Osteocyte (in vitro differentiated cells): ENCODE measurements at regions not wholly inside any gene's neighbourhood (a gene's known extent, or its start where the extent isn't known, plus 50 kb on each side); places are given as distances from the start of the nearest gene placed in this dataset.
A peak's percentile ranks its signal among the peaks of the same experiment; 100 is the strongest.
"Not testable (repeated sequence)": the region's sequence is repeated elsewhere in the genome, so short reads cannot be mapped to it uniquely, and the experiment has no call there.

Source experiments
- DNase-seq: peaks from one replicate; pipeline ENCODE4 v3.0.0; 2021; ENCODE audit warnings: mixed read lengths; ENCODE audit not compliant: unreplicated experiment; ENCODE audit errors: extremely low spot score
- H3K27ac Mint-ChIP-seq: one replicate; pipeline ENCODE4 v1.8.0; 2021; ENCODE audit warnings: mild to moderate bottlenecking, mixed read lengths; ENCODE audit not compliant: unreplicated experiment
- H3K27me3 Mint-ChIP-seq: one replicate; pipeline ENCODE4 v1.8.0; 2021; ENCODE audit warnings: mixed read lengths; ENCODE audit not compliant: unreplicated experiment
- H3K36me3 Mint-ChIP-seq: one replicate; pipeline ENCODE4 v1.8.0; 2021; ENCODE audit warnings: mixed read lengths; ENCODE audit not compliant: unreplicated experiment
- H3K4me1 Mint-ChIP-seq: one replicate; pipeline ENCODE4 v1.8.0; 2021; ENCODE audit warnings: mixed read lengths; ENCODE audit not compliant: unreplicated experiment
- H3K4me3 Mint-ChIP-seq: one replicate; pipeline ENCODE4 v1.8.0; 2021; ENCODE audit warnings: mild to moderate bottlenecking, moderate library complexity, mixed read lengths; ENCODE audit not compliant: unreplicated experiment
- H3K9me3 Mint-ChIP-seq: one replicate; pipeline ENCODE4 v1.8.0; 2021; ENCODE audit warnings: mixed read lengths; ENCODE audit not compliant: unreplicated experiment
- CTCF ChIP-seq: fragments of 200-600 bp; sonication (generic); IDR thresholded peaks from 2 replicates; pipeline ENCODE4 v1.5.0; 2021; ENCODE audit warnings: antibody characterized with exemption, mild to moderate bottlenecking, moderate library complexity

DNA sequence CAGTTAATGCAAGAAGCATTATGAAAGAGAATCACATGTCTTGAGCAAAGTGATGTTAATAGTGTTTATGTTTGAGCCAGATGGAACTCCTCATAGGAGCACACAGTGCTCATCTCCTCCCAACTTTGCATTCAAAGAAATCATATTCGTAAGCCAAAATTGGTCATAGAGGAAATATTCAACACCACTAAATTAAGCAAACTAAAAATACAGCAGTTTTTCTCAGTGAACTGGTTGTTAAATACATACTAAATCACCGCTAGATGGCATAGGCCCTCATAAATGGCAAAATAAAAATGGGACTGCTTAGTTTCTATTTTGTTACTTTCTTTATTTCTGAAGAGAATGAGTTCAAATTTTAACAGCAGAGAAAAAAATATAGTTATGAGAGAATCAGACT lies 114.3 kb downstream of the SYT15 start:
- not testable (repeated sequence) for H3K9me3 Mint-ChIP-seq, H3K4me3 Mint-ChIP-seq, DNase-seq, H3K27me3 Mint-ChIP-seq, H3K27ac Mint-ChIP-seq, H3K4me1 Mint-ChIP-seq, H3K36me3 Mint-ChIP-seq
- peak; percentile 47 for TF ChIP-seq CTCF

DNA sequence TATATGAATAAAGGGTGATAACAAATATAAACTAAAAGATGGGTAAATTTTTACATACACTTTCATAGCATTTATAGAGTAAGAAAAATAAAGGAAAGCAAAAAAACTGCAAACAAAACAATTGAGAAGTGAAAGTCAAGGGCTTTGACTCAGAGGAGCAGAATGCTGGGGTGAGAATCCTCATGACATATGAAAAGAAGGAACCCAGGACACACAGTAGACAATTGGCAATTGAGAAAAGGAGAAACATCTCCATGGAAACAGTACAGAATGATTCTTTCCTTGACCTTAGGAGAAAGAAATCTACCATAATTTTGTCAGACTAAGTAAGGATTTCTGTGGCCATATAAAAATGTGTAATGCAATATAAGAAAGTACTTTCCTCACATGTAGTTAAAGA lies 138.3 kb downstream of the SYT15 start:
- H3K4me3 Mint-ChIP-seq, H3K9me3 Mint-ChIP-seq, H3K27me3 Mint-ChIP-seq, H3K4me1 Mint-ChIP-seq, DNase-seq, H3K36me3 Mint-ChIP-seq: not testable (repeated sequence)
- peak overlapping the region; percentile 23 for H3K27ac Mint-ChIP-seq

- DNase-seq, H3K4me3 Mint-ChIP-seq, H3K9me3 Mint-ChIP-seq, H3K36me3 Mint-ChIP-seq, H3K27ac Mint-ChIP-seq, H3K4me1 Mint-ChIP-seq, H3K27me3 Mint-ChIP-seq: not testable (repeated sequence)
Measured at GRCh38 chr10:46718014-46718413, 139.1 kb downstream of the SYT15 start.

GRCh38 chr10:46720386-46720785 lies 141.5 kb downstream of the SYT15 start:
- H3K4me1 Mint-ChIP-seq, H3K36me3 Mint-ChIP-seq, H3K27ac Mint-ChIP-seq, H3K4me3 Mint-ChIP-seq, H3K9me3 Mint-ChIP-seq: not testable (repeated sequence)
- DNase-seq: peak; percentile 77
- TF ChIP-seq CTCF: peak; percentile 61
- H3K27me3 Mint-ChIP-seq: peaks cover 15% of the 10 kb centered on the region

- not testable (repeated sequence) for H3K9me3 Mint-ChIP-seq, H3K36me3 Mint-ChIP-seq, H3K4me3 Mint-ChIP-seq, H3K27ac Mint-ChIP-seq, DNase-seq, H3K4me1 Mint-ChIP-seq
- H3K27me3 Mint-ChIP-seq: peaks cover 16% of the 10 kb centered on the region
Measured at GRCh38 chr10:46720811-46721518, 142.0 kb downstream of the SYT15 start.

DNA sequence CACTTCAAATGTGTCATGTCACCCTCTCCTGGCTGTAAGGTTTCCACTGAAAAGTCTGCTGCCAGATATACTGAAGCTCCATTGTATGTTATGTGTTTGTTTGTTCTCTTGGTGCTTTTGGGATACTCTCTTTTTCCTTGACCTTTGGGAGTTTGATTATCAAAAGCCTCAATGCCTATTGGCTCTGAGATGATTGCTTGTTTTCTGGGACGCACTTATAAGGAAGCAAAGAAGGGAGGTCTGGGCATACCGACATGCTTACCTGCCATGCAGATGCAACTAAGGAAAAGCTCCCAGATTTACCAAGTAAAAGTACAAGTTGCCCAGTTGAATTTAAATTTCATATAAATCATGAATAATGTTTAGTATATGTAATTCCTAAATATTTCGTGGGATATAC lies 145.3 kb downstream of the SYT15 start:
- H3K4me3 Mint-ChIP-seq, H3K27ac Mint-ChIP-seq, H3K4me1 Mint-ChIP-seq, DNase-seq, H3K9me3 Mint-ChIP-seq, H3K36me3 Mint-ChIP-seq: not testable (repeated sequence)
- H3K27me3 Mint-ChIP-seq: peaks cover 19% of the 10 kb centered on the region

GRCh38 chr10:46728359-46728758 lies 149.4 kb downstream of the SYT15 start:
- not testable (repeated sequence) for DNase-seq, H3K4me3 Mint-ChIP-seq
- H3K27me3 Mint-ChIP-seq: peaks cover 17% of the 10 kb centered on the region

DNA sequence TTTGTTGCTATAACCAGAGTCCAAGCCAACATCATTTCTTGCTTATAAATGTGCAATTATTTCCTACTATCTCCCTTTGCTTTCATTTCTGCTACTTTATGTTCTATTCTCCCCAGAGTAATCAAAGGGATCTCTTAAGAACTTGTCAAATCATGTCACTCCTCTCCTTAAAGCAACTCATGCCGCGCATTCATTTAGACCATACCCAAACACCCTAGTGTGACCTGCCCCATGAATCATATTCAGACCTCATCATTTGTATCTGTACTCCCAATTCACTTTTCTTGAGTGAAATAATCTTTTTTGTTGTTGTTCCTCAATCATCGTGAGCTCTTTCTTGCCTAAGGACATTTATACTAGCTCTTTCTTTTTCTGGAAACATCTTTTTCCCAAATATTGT lies 151.8 kb downstream of the SYT15 start:
- H3K36me3 Mint-ChIP-seq, H3K9me3 Mint-ChIP-seq, H3K27ac Mint-ChIP-seq, DNase-seq, H3K4me1 Mint-ChIP-seq, H3K4me3 Mint-ChIP-seq, H3K27me3 Mint-ChIP-seq: not testable (repeated sequence)

More at GRCh38 chr10:46728359-46728758, 149.4 kb downstream of the SYT15 start:
- not testable (repeated sequence) for H3K27ac Mint-ChIP-seq, H3K9me3 Mint-ChIP-seq, H3K36me3 Mint-ChIP-seq, H3K4me1 Mint-ChIP-seq

- not testable (repeated sequence) for H3K4me3 Mint-ChIP-seq, H3K36me3 Mint-ChIP-seq, H3K27me3 Mint-ChIP-seq, H3K4me1 Mint-ChIP-seq, H3K27ac Mint-ChIP-seq, DNase-seq, H3K9me3 Mint-ChIP-seq
Measured at GRCh38 chr10:46733635-46734261, 154.8 kb downstream of the SYT15 start.

DNA sequence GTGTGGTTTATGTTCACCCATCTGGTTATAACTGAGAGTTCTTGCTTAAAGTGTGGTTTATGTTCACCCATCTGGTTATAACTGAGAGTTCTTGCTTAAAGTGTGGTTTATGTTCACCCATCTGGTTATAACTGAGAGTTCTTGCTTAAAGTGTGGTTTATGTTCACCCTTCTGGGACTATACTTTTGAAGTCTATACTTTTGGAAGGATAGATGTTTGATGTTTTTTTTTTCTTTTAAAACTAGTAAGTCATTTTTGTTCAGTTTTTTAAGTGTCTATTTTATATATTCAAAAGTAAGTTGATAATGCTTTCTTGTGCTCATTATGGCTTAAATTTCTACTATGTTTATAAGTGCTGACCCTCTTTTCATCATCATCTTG lies 155.3 kb downstream of the SYT15 start:
- not testable (repeated sequence) for H3K4me3 Mint-ChIP-seq, DNase-seq, H3K36me3 Mint-ChIP-seq, H3K27ac Mint-ChIP-seq, H3K9me3 Mint-ChIP-seq, H3K27me3 Mint-ChIP-seq, H3K4me1 Mint-ChIP-seq
